ENCODE measurements at regions not wholly inside any gene's neighbourhood (a gene's known extent, or its start where the extent isn't known, plus 50 kb on each side); places are given as distances from the start of the nearest gene placed in this dataset.
"Not testable (repeated sequence)": the region's sequence is repeated elsewhere in the genome, so short reads cannot be mapped to it uniquely, and the experiment has no call there.

- ATAC-seq (ENCODE audit: poor library complexity) (no peak), DNase-seq (no peak)
- Histone ChIP-seq H3K9me3 (ENCODE audit: control insufficient read depth in 1 of 2, insufficient read depth in 1 of 2, low read length in 2 of 2) (no peaks in the 10 kb centered on the region), H3K36me3 (ENCODE audit: insufficient read depth, low read length) (no peaks in the 10 kb centered on the region), H3K27ac (ENCODE audit: low read depth in 1 of 2, low read length in 2 of 2) (no peak overlapping the region), H3K4me3 (ENCODE audit: low read length) (no peak overlapping the region), H3K27me3 (ENCODE audit: control insufficient read depth in 1 of 2, insufficient read depth in 2 of 2, low read length in 2 of 2) (no peaks in the 10 kb centered on the region), H3K4me1 (ENCODE audit: insufficient read depth, low read length) (no peaks in the 10 kb centered on the region)
- peaks cover 11% of the 10 kb centered on the region for H3K27me3 Mint-ChIP-seq
- no peaks in the 10 kb centered on the region for H3K9me3 Mint-ChIP-seq
- no peaks in the 10 kb centered on the region for H3K4me1 Mint-ChIP-seq (ENCODE audit: low read depth)
- no peaks in the 10 kb centered on the region for H3K36me3 Mint-ChIP-seq (ENCODE audit: low read depth)
- intact Hi-C loops (cut with DNase I, micrococcal nuclease), result no loop called here
- no peak for TF ChIP-seq CTCF (IDR thresholded peaks at IDR 0.05)
- ChIA-PET POLR2A (no interaction called here), CTCF (interaction anchor here (1.1 kb wide), 1 partner anchor 10 kb away, joined by 4 read pairs; no protein-coding TSS in a partner anchor)
- no peak overlapping the region for H3K27ac Mint-ChIP-seq
- no peak overlapping the region for H3K4me3 Mint-ChIP-seq
These were observed 125.8 kb upstream of the UNC5B start for GRCh38 chr10:71086439-71087080.

- Histone ChIP-seq H3K27me3 (ENCODE audit: control insufficient read depth in 1 of 2, insufficient read depth in 2 of 2, low read length in 2 of 2) (no peaks in the 10 kb centered on the region), H3K36me3 (ENCODE audit: insufficient read depth, low read length) (no peaks in the 10 kb centered on the region), H3K4me1 (ENCODE audit: insufficient read depth, low read length) (no peaks in the 10 kb centered on the region), H3K9me3 (ENCODE audit: control insufficient read depth in 1 of 2, insufficient read depth in 1 of 2, low read length in 2 of 2) (no peaks in the 10 kb centered on the region), H3K4me3 (ENCODE audit: low read length) (no peak overlapping the region), H3K27ac (ENCODE audit: low read depth in 1 of 2, low read length in 2 of 2) (no peak overlapping the region)
- Mint-ChIP-seq H3K4me3 (no peak overlapping the region), H3K36me3 (ENCODE audit: low read depth) (no peaks in the 10 kb centered on the region), H3K27ac (no peak overlapping the region), H3K27me3 (peaks cover 11% of the 10 kb centered on the region), H3K9me3 (no peaks in the 10 kb centered on the region), H3K4me1 (ENCODE audit: low read depth) (no peaks in the 10 kb centered on the region)
- ATAC-seq (ENCODE audit: poor library complexity), result no peak
- POLR2A ChIA-PET, result no interaction called here
- peak in 1 of 14 experiments; percentile 0 for DNase-seq
- CTCF ChIA-PET, result interaction anchor here (1.1 kb wide), 1 partner anchor 9 kb away, joined by 4 read pairs; no protein-coding TSS in a partner anchor
- no peak for TF ChIP-seq CTCF (IDR thresholded peaks at IDR 0.05)
- intact Hi-C loops (cut with DNase I, micrococcal nuclease), result no loop called here
These were observed 124.7 kb upstream of the UNC5B start for GRCh38 chr10:71087622-71088021.

GRCh38 chr10:71088054-71088453 is 124.3 kb upstream of the UNC5B start:
- CTCF ChIA-PET, result no interaction called here
- POLR2A ChIA-PET, result no interaction called here

GRCh38 chr10:71088578-71088977 is 123.8 kb upstream of the UNC5B start:
- DNase-seq; H3K27ac ChIP-seq (ENCODE audit: low read depth in 1 of 2, low read length in 2 of 2); ATAC-seq (ENCODE audit: poor library complexity); H3K27ac Mint-ChIP-seq; intact Hi-C loops (cut with DNase I, micrococcal nuclease); H3K36me3 Mint-ChIP-seq (ENCODE audit: low read depth); H3K27me3 ChIP-seq (ENCODE audit: control insufficient read depth in 1 of 2, insufficient read depth in 2 of 2, low read length in 2 of 2); POLR2A ChIA-PET; H3K9me3 ChIP-seq (ENCODE audit: control insufficient read depth in 1 of 2, insufficient read depth in 1 of 2, low read length in 2 of 2); H3K36me3 ChIP-seq (ENCODE audit: insufficient read depth, low read length); H3K4me1 Mint-ChIP-seq (ENCODE audit: low read depth); CTCF ChIA-PET; H3K4me3 Mint-ChIP-seq; H3K9me3 Mint-ChIP-seq; H3K4me1 ChIP-seq (ENCODE audit: insufficient read depth, low read length); H3K4me3 ChIP-seq (ENCODE audit: low read length): not testable (repeated sequence)
- peaks cover 11% of the 10 kb centered on the region for H3K27me3 Mint-ChIP-seq

More at GRCh38 chr10:71088054-71088453, 124.3 kb upstream of the UNC5B start:
- H3K27ac ChIP-seq (ENCODE audit: low read depth in 1 of 2, low read length in 2 of 2), result no peak overlapping the region
- TF ChIP-seq CTCF (IDR thresholded peaks at IDR 0.05), result no peak
- no peaks in the 10 kb centered on the region for H3K4me1 Mint-ChIP-seq (ENCODE audit: low read depth)
- H3K9me3 Mint-ChIP-seq, result no peaks in the 10 kb centered on the region
- intact Hi-C loops (cut with DNase I, micrococcal nuclease), result no loop called here
- H3K4me3 Mint-ChIP-seq, result no peak overlapping the region
- no peaks in the 10 kb centered on the region for H3K36me3 Mint-ChIP-seq (ENCODE audit: low read depth)
- ATAC-seq (ENCODE audit: poor library complexity), result no peak
- H3K4me1 ChIP-seq (ENCODE audit: insufficient read depth, low read length), result no peaks in the 10 kb centered on the region
- no peak for DNase-seq
- no peaks in the 10 kb centered on the region for H3K36me3 ChIP-seq (ENCODE audit: insufficient read depth, low read length)
- H3K27me3 Mint-ChIP-seq, result peaks cover 11% of the 10 kb centered on the region
- H3K27me3 ChIP-seq (ENCODE audit: control insufficient read depth in 1 of 2, insufficient read depth in 2 of 2, low read length in 2 of 2), result no peaks in the 10 kb centered on the region
- H3K9me3 ChIP-seq (ENCODE audit: control insufficient read depth in 1 of 2, insufficient read depth in 1 of 2, low read length in 2 of 2), result no peaks in the 10 kb centered on the region
- H3K27ac Mint-ChIP-seq, result no peak overlapping the region
- no peak overlapping the region for H3K4me3 ChIP-seq (ENCODE audit: low read length)

Measured in CD4-positive, alpha-beta T cell (primary cell).